C4-2B (cell line): ENCODE measurements at regions not wholly inside any gene's neighbourhood (a gene's known extent, or its start where the extent isn't known, plus 50 kb on each side); places are given as distances from the start of the nearest gene placed in this dataset.

Experiments used
- ZFX ChIP-seq: fragments of 450-650 bp; IDR thresholded peaks from 2 replicates; pipeline ENCODE4 v1.6.1; 2017
- TF ChIP-seq, protein P1 (sequence below): fragments of 450-650 bp; conservative IDR thresholded peaks from 2 replicates; pipeline ENCODE4 v1.5.1; 2017; ENCODE audit warnings: mild to moderate bottlenecking

DNA sequence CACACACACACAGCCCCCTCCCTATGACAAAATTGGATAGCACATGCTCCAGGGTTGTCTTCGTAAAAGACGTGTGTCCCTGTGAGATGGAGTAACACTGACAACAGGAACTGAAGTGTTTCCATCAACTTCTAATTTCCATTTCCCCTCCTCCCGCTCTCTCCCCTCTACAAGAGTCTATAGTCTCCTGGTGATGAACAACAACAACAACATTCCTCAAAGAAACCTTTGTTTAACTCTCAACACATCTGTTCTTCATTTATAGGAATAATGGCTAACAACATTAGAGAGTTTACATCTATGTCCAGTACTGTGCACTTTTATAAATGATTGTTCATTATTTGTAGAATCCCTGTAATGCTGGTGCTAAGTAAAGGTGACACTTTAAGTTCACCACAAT, 205.8 kb upstream of the SSTR4 start:
- TF ChIP-seq, protein P1, sequence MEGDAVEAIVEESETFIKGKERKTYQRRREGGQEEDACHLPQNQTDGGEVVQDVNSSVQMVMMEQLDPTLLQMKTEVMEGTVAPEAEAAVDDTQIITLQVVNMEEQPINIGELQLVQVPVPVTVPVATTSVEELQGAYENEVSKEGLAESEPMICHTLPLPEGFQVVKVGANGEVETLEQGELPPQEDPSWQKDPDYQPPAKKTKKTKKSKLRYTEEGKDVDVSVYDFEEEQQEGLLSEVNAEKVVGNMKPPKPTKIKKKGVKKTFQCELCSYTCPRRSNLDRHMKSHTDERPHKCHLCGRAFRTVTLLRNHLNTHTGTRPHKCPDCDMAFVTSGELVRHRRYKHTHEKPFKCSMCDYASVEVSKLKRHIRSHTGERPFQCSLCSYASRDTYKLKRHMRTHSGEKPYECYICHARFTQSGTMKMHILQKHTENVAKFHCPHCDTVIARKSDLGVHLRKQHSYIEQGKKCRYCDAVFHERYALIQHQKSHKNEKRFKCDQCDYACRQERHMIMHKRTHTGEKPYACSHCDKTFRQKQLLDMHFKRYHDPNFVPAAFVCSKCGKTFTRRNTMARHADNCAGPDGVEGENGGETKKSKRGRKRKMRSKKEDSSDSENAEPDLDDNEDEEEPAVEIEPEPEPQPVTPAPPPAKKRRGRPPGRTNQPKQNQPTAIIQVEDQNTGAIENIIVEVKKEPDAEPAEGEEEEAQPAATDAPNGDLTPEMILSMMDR, result no peak
- no peak for TF ChIP-seq ZFX
